ENCODE measurements at regions not wholly inside any gene's neighbourhood (a gene's known extent, or its start where the extent isn't known, plus 50 kb on each side); places are given as distances from the start of the nearest gene placed in this dataset.

- H3K27ac ChIP-seq (ENCODE audit: control insufficient read depth, insufficient read depth) = no peak overlapping the region
- DNase-seq (ENCODE audit: low read depth, low spot score) (no peak), FAIRE-seq (no peak), ATAC-seq (no peak)
- no peak overlapping the region for H3K9ac ChIP-seq (ENCODE audit: control insufficient read depth, insufficient read depth, low read length)
- ChIA-PET POLR2A (no interaction called here), CTCF (interaction anchor here (1.5 kb wide), 1 partner anchor 15 kb away, joined by 4 read pairs; no protein-coding TSS in a partner anchor), SMC1A (ENCODE audit: uncharacterized antibody, unreplicated experiment) (interaction anchor here (1.2 kb wide), 1 partner anchor 16 kb away, joined by 3 read pairs; no protein-coding TSS in a partner anchor), RAD21 (ENCODE audit: unreplicated experiment) (no interaction called here)
- H3K27me3 ChIP-seq (replicated peaks in 1 of 2; ENCODE audit: control insufficient read depth in 2 of 2, insufficient read depth in 2 of 2, low read length in 1 of 2) = peaks cover 0 to 5% of the 10 kb centered on the region in 2 experiments; a peak in 1 of 4 replicates
- intact Hi-C loops (cut with micrococcal nuclease; ENCODE audit: unreplicated experiment) = no loop called here
- no peaks in the 10 kb centered on the region for H4K20me1 ChIP-seq (ENCODE audit: control insufficient read depth, insufficient read depth)
- H3K4me1 ChIP-seq (ENCODE audit: control insufficient read depth, insufficient read depth, low read length) = no peaks in the 10 kb centered on the region
- TF ChIP-seq, protein P1, sequence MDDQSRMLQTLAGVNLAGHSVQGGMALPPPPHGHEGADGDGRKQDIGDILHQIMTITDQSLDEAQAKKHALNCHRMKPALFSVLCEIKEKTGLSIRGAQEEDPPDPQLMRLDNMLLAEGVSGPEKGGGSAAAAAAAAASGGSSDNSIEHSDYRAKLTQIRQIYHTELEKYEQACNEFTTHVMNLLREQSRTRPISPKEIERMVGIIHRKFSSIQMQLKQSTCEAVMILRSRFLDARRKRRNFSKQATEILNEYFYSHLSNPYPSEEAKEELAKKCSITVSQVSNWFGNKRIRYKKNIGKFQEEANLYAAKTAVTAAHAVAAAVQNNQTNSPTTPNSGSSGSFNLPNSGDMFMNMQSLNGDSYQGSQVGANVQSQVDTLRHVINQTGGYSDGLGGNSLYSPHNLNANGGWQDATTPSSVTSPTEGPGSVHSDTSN (IDR thresholded peaks at IDR 0.05; ENCODE audit: insufficient replicate concordance, low read depth, low read length) = no peak
- no peak for TF ChIP-seq JUNB (IDR thresholded peaks at IDR 0.05)
- no peak for TF ChIP-seq PML (IDR thresholded peaks at IDR 0.05; ENCODE audit: low read length)
- TF ChIP-seq, protein P2, sequence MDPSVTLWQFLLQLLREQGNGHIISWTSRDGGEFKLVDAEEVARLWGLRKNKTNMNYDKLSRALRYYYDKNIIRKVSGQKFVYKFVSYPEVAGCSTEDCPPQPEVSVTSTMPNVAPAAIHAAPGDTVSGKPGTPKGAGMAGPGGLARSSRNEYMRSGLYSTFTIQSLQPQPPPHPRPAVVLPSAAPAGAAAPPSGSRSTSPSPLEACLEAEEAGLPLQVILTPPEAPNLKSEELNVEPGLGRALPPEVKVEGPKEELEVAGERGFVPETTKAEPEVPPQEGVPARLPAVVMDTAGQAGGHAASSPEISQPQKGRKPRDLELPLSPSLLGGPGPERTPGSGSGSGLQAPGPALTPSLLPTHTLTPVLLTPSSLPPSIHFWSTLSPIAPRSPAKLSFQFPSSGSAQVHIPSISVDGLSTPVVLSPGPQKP (IDR thresholded peaks at IDR 0.05; ENCODE audit: low read depth, low read length) = no peak
- no peak for TF ChIP-seq RELA (IDR thresholded peaks at IDR 0.05; ENCODE audit: borderline replicate concordance, partially characterized antibody)
- no peak for TF ChIP-seq RAD51 (IDR thresholded peaks at IDR 0.05)
- no peak for TF ChIP-seq EED (IDR thresholded peaks at IDR 0.05; ENCODE audit: low read depth)
- TF ChIP-seq IRF4 (IDR thresholded peaks at IDR 0.05; ENCODE audit: low read depth, low read length) = no peak
- TF ChIP-seq TBL1XR1 (IDR thresholded peaks at IDR 0.05; ENCODE audit: low read depth, low read length) = no peak
- no peak for TF ChIP-seq EZH2 (IDR thresholded peaks at IDR 0.05; ENCODE audit: borderline replicate concordance, control insufficient read depth, low read depth, low read length)
- no peak overlapping the region for H3K4me2 ChIP-seq (ENCODE audit: control insufficient read depth, insufficient read depth)
- no peak overlapping the region for H2AFZ ChIP-seq (ENCODE audit: control insufficient read depth, low read depth, low read length)
- no peaks in the 10 kb centered on the region for H3K79me2 ChIP-seq (ENCODE audit: control insufficient read depth, insufficient read depth, low read length)
- WGBS (ENCODE audit: insufficient coverage, insufficient replicate concordance, low lambda C conversion rate, missing lambda C conversion rate) = 66% methylated on average over 4 of the region's 4 CpGs
- no TSS peak for BruUV-seq (replicated peaks)
- H3K36me3 ChIP-seq (ENCODE audit: control insufficient read depth in 2 of 2, insufficient read depth in 2 of 2, low read length in 1 of 2) = no peaks in the 10 kb centered on the region
- in situ Hi-C loops (cut with MboI) = no loop called here
- H3K9me3 ChIP-seq (replicated peaks; ENCODE audit: control insufficient read depth, insufficient read depth, low read length) = no peaks in the 10 kb centered on the region
- H3K4me3 ChIP-seq = no peak overlapping the region
Observed at GRCh38 chr2:32894119-32894728, 52.5 kb upstream of the LTBP1 start.

Data from GM12878 (cell line).